Uterus (tissue), 3 donors: ENCODE measurements at regions not wholly inside any gene's neighbourhood (a gene's known extent, or its start where the extent isn't known, plus 50 kb on each side); places are given as distances from the start of the nearest gene placed in this dataset.

Experiments
- DNase-seq, 2 donors: peaks; one replicate each; pipeline ENCODE4 v3.0.0-alpha.2; 2019 to 2020
- H3K27ac ChIP-seq, 2 donors: fragments of 200-600 bp; sonication (generic); 1 replicate in 1 of 2; 2 replicates in 1 of 2; pipeline ENCODE4 v1.5.1; 2016 to 2018
- H3K27me3 ChIP-seq, 2 donors: fragments of 200-600 bp; sonication (generic); one replicate each; pipeline ENCODE4 v1.5.1; 2018 to 2019; ENCODE audit warnings: control low read depth in 1 of 2
- H3K36me3 ChIP-seq, 2 donors: fragments of 200-600 bp; sonication (generic); one replicate each; pipeline ENCODE4 v1.5.1; 2019; ENCODE audit warnings: control low read depth in 1 of 2
- H3K4me1 ChIP-seq, 2 donors: fragments of 200-600 bp; sonication (generic); one replicate each; pipeline ENCODE4 v1.5.1; 2018 to 2019; ENCODE audit warnings: control low read depth in 1 of 2
- H3K4me3 ChIP-seq, 2 donors: fragments of 200-600 bp; sonication (generic); 1 replicate in 1 of 2; 2 replicates in 1 of 2; pipeline ENCODE4 v1.5.1; 2018 to 2019; ENCODE audit warnings: mild to moderate bottlenecking in 1 of 2
- H3K9me3 ChIP-seq, 2 donors: fragments of 200-600 bp; sonication (generic); one replicate each; pipeline ENCODE4 v1.5.1; 2019; ENCODE audit warnings: control low read depth in 1 of 2
- CTCF ChIP-seq, 4 experiments: fragments of 200-600 bp in 2 of 4; fragments of 450-650 bp in 2 of 4; sonication (generic) in 2 of 4; IDR thresholded peaks; one replicate each; pipeline ENCODE4 v1.5.1; 2016 to 2019; ENCODE audit warnings: antibody characterized with exemption in 4 of 4, mild to moderate bottlenecking in 2 of 4, moderate library complexity in 1 of 4
- POLR2A ChIP-seq, 2 donors: fragments of 450-650 bp; IDR thresholded peaks; one replicate each; pipeline ENCODE4 v1.6.1; 2016; ENCODE audit warnings: antibody characterized with exemption in 2 of 2, mild to moderate bottlenecking in 1 of 2, moderate library complexity in 1 of 2
- intact Hi-C: fragments of 100-400 bp; cut with DNase I; formaldehyde crosslinking; loops from one replicate; pipeline ENCODE4 v1.15.1; 2023; ENCODE audit warnings: low total_unique reads
- donor health status: DM: yes; HTN: yes; CAD: no.

- Histone ChIP-seq H3K27ac (no peak overlapping the region), H3K4me1 (no peaks in the 10 kb centered on the region), H3K4me3 (no peak overlapping the region), H3K27me3 (no peaks in the 10 kb centered on the region), H3K9me3 (no peaks in the 10 kb centered on the region), H3K36me3 (no peaks in the 10 kb centered on the region)
- intact Hi-C loops: no loop called here
- no peak for TF ChIP-seq CTCF (IDR thresholded peaks at IDR 0.05)
- TF ChIP-seq POLR2A (IDR thresholded peaks at IDR 0.05): no peak
- DNase-seq: no peak
These were observed 97.0 kb upstream of the PRR5 start for GRCh38 chr22:44604991-44605390.

GRCh38 chr22:44604455-44604854, 97.5 kb upstream of the PRR5 start:
- Histone ChIP-seq H3K4me3 (no peak overlapping the region), H3K4me1 (no peaks in the 10 kb centered on the region), H3K36me3 (no peaks in the 10 kb centered on the region), H3K27me3 (no peaks in the 10 kb centered on the region), H3K9me3 (no peaks in the 10 kb centered on the region), H3K27ac (no peak overlapping the region)
- no peak for DNase-seq
- TF ChIP-seq CTCF (IDR thresholded peaks at IDR 0.05): no peak
- TF ChIP-seq POLR2A (IDR thresholded peaks at IDR 0.05): no peak
- intact Hi-C loops: no loop called here

- Histone ChIP-seq H3K27me3 (no peaks in the 10 kb centered on the region), H3K36me3 (no peaks in the 10 kb centered on the region), H3K4me1 (no peaks in the 10 kb centered on the region), H3K4me3 (no peak overlapping the region), H3K9me3 (no peaks in the 10 kb centered on the region), H3K27ac (no peak overlapping the region)
- no peak for TF ChIP-seq CTCF (IDR thresholded peaks at IDR 0.05)
- no peak for TF ChIP-seq POLR2A (IDR thresholded peaks at IDR 0.05)
- intact Hi-C loops: no loop called here
- DNase-seq: no peak
These were observed 98.2 kb upstream of the PRR5 start for GRCh38 chr22:44603767-44604166.

GRCh38 chr22:44601725-44602124, 100.3 kb upstream of the PRR5 start:
- Histone ChIP-seq H3K27ac (no peak overlapping the region), H3K27me3 (no peaks in the 10 kb centered on the region), H3K9me3 (no peaks in the 10 kb centered on the region), H3K4me3 (no peak overlapping the region), H3K4me1 (no peaks in the 10 kb centered on the region), H3K36me3 (no peaks in the 10 kb centered on the region)
- no peak for TF ChIP-seq POLR2A (IDR thresholded peaks at IDR 0.05)
- no peak for TF ChIP-seq CTCF (IDR thresholded peaks at IDR 0.05)
- intact Hi-C loops: no loop called here
- no peak for DNase-seq

GRCh38 chr22:44601189-44601588, 100.8 kb upstream of the PRR5 start:
- H3K27me3 ChIP-seq: no peaks in the 10 kb centered on the region
- H3K4me1 ChIP-seq: no peaks in the 10 kb centered on the region
- intact Hi-C loops: no loop called here
- H3K27ac ChIP-seq: no peak overlapping the region
- no peak overlapping the region for H3K4me3 ChIP-seq
- no peaks in the 10 kb centered on the region for H3K36me3 ChIP-seq
- no peak for DNase-seq
- no peaks in the 10 kb centered on the region for H3K9me3 ChIP-seq
- no peak for TF ChIP-seq CTCF (IDR thresholded peaks at IDR 0.05)
- TF ChIP-seq POLR2A (IDR thresholded peaks at IDR 0.05): no peak
